ENCODE measurements at regions not wholly inside any gene's neighbourhood (a gene's known extent, or its start where the extent isn't known, plus 50 kb on each side); places are given as distances from the start of the nearest gene placed in this dataset.

DNA sequence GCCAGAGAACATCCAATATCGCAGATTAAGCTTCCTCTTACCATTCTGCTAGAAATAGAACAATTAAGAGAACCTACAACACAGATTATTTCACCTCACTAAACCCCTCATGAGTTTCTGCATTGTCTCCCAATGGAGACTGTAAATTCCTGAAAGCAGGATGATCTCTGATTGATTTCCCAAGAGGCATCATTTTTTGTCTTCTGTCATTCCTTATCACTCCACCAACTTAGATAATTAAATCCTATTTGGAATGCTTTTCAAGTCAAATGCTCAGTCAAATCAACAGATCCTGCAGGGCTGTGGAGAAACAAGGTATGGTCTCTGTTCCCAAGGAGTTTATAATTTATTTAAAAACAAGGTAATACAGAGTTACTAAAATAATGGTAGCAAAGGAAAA, 161.5 kb downstream of the MTERF1 start:
- TF ChIP-seq, protein P1, sequence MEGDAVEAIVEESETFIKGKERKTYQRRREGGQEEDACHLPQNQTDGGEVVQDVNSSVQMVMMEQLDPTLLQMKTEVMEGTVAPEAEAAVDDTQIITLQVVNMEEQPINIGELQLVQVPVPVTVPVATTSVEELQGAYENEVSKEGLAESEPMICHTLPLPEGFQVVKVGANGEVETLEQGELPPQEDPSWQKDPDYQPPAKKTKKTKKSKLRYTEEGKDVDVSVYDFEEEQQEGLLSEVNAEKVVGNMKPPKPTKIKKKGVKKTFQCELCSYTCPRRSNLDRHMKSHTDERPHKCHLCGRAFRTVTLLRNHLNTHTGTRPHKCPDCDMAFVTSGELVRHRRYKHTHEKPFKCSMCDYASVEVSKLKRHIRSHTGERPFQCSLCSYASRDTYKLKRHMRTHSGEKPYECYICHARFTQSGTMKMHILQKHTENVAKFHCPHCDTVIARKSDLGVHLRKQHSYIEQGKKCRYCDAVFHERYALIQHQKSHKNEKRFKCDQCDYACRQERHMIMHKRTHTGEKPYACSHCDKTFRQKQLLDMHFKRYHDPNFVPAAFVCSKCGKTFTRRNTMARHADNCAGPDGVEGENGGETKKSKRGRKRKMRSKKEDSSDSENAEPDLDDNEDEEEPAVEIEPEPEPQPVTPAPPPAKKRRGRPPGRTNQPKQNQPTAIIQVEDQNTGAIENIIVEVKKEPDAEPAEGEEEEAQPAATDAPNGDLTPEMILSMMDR (IDR thresholded peaks at IDR 0.05) = no peak
- no peak for TF ChIP-seq ZFX (IDR thresholded peaks at IDR 0.05; ENCODE audit: borderline replicate concordance)

All from 22Rv1 (cell line).